ENCODE measurements at regions not wholly inside any gene's neighbourhood (a gene's known extent, or its start where the extent isn't known, plus 50 kb on each side); places are given as distances from the start of the nearest gene placed in this dataset.

- intact Hi-C loops (cut with micrococcal nuclease; ENCODE audit: unreplicated experiment) = no loop called here
Measured at GRCh38 chr2:181193550-181193949, 213.1 kb downstream of the UBE2E3 start.

DNA sequence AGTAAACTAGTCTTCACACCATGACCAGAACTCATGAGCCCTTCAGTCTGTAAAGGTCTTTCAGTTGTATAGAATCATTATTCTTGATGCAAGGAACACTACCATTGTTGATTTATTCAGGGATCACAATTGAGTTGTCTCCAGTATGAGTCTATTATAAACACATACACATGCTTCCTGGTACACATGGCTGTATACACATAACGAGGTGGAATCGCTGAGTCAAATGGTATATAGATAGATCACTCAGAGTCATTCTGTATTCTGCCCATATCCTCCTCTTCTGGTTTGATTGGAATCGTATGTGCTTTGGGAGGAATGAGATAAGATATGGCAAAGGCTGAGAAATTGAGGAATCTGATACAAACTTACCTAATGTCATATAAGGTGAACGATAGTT is 216.0 kb downstream of the UBE2E3 start:
- H4K20me1 ChIP-seq (ENCODE audit: insufficient read depth) = no peaks in the 10 kb centered on the region
- no TSS peak for BruUV-seq (replicated peaks)
- no peak overlapping the region for H3K4me2 ChIP-seq
- ChIA-PET POLR2A (ENCODE audit: unreplicated experiment) (no interaction called here), CTCF (no interaction called here)
- H3K36me3 ChIP-seq (ENCODE audit: low read depth) = no peaks in the 10 kb centered on the region
- H3F3A ChIP-seq (ENCODE audit: insufficient read depth, low read depth) = no peaks in the 10 kb centered on the region
- no peak for TF ChIP-seq EZH2 (IDR thresholded peaks at IDR 0.05; ENCODE audit: low read depth)
- TF ChIP-seq, protein P1, sequence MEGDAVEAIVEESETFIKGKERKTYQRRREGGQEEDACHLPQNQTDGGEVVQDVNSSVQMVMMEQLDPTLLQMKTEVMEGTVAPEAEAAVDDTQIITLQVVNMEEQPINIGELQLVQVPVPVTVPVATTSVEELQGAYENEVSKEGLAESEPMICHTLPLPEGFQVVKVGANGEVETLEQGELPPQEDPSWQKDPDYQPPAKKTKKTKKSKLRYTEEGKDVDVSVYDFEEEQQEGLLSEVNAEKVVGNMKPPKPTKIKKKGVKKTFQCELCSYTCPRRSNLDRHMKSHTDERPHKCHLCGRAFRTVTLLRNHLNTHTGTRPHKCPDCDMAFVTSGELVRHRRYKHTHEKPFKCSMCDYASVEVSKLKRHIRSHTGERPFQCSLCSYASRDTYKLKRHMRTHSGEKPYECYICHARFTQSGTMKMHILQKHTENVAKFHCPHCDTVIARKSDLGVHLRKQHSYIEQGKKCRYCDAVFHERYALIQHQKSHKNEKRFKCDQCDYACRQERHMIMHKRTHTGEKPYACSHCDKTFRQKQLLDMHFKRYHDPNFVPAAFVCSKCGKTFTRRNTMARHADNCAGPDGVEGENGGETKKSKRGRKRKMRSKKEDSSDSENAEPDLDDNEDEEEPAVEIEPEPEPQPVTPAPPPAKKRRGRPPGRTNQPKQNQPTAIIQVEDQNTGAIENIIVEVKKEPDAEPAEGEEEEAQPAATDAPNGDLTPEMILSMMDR (conservative IDR thresholded peaks at IDR 0.05) = no peak
- H3K4me1 ChIP-seq (replicated peaks; ENCODE audit: insufficient read depth) = peaks cover 10% of the 10 kb centered on the region
- no peaks in the 10 kb centered on the region for H3K79me2 ChIP-seq (ENCODE audit: low read depth)
- no peak overlapping the region for H3K27ac ChIP-seq
- no peaks in the 10 kb centered on the region; the same call in 1 of the 2 replicates for H3K9me2 ChIP-seq (ENCODE audit: insufficient read depth)
- no peak overlapping the region for H3K4me3 ChIP-seq
- intact Hi-C loops (cut with micrococcal nuclease; ENCODE audit: unreplicated experiment) = no loop called here
- no peak overlapping the region for H2AFZ ChIP-seq
- no peaks in the 10 kb centered on the region for H3K27me3 ChIP-seq (ENCODE audit: insufficient read depth, low read depth)
- H3K9me3 ChIP-seq (ENCODE audit: insufficient read depth, low read depth) = no peaks in the 10 kb centered on the region
- DNase-seq = no peak

More at GRCh38 chr2:181193550-181193949, 213.1 kb downstream of the UBE2E3 start:
- BruUV-seq (replicated peaks) = no TSS peak
- ChIA-PET CTCF (interaction anchor here (0.5 kb wide), 1 partner anchor 561 kb away, joined by 3 read pairs; no protein-coding TSS in a partner anchor), POLR2A (ENCODE audit: unreplicated experiment) (no interaction called here)
- Histone ChIP-seq H3K27ac (no peak overlapping the region), H3K4me1 (replicated peaks; ENCODE audit: insufficient read depth) (peaks cover 10% of the 10 kb centered on the region), H3K4me3 (no peak overlapping the region), H3F3A (ENCODE audit: insufficient read depth, low read depth) (no peaks in the 10 kb centered on the region), H3K79me2 (ENCODE audit: low read depth) (no peaks in the 10 kb centered on the region), H4K20me1 (ENCODE audit: insufficient read depth) (no peaks in the 10 kb centered on the region), H3K9me3 (ENCODE audit: insufficient read depth, low read depth) (no peaks in the 10 kb centered on the region), H3K27me3 (ENCODE audit: insufficient read depth, low read depth) (no peaks in the 10 kb centered on the region), H2AFZ (no peak overlapping the region), H3K36me3 (ENCODE audit: low read depth) (no peaks in the 10 kb centered on the region), H3K4me2 (no peak overlapping the region), H3K9me2 (ENCODE audit: insufficient read depth) (no peaks in the 10 kb centered on the region; the same call in 1 of the 2 replicates)
- TF ChIP-seq, protein P1 (conservative IDR thresholded peaks at IDR 0.05) = no peak
- TF ChIP-seq EZH2 (IDR thresholded peaks at IDR 0.05; ENCODE audit: low read depth) = no peak
- DNase-seq = no peak

DNA sequence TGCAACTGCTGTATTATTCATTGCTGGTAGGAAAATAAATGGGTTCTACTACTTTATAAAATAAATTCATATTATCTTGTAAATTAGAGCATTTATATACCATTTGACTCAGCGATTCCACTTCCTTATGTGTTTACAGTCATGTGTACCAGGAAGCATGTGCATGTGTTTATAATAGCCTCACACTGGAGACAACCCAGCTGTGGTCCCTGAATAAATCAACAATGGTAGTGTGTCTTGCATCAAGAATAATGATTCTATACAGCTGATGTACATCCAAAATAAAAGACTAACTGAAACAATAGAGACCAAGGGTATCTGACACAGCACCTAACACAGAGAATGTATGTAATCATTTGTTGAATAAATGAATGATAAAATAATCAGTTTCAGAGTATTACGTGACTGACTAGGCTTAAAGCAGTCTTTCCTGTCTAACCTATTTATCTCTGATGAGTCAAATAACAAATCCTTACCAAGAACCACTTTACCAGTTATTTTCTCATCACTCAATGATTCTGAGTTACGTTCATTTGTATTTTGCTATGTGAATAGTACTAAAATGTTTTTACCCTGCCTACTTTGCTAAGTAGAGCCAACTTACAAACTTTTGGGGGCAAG is 216.8 kb downstream of the UBE2E3 start:
- H3K27ac ChIP-seq = no peak overlapping the region
- peak in 1 of 2 experiments; percentile 53 for DNase-seq
- H4K20me1 ChIP-seq (ENCODE audit: insufficient read depth) = no peaks in the 10 kb centered on the region
- no peaks in the 10 kb centered on the region for H3K79me2 ChIP-seq (ENCODE audit: low read depth)
- H3K36me3 ChIP-seq (ENCODE audit: low read depth) = no peaks in the 10 kb centered on the region
- POLR2A ChIA-PET (ENCODE audit: unreplicated experiment) = no interaction called here
- H3F3A ChIP-seq (ENCODE audit: insufficient read depth, low read depth) = no peaks in the 10 kb centered on the region
- intact Hi-C loops (cut with micrococcal nuclease; ENCODE audit: unreplicated experiment) = no loop called here
- CTCF ChIA-PET = interaction anchor here (0.6 kb wide), 1 partner anchor 232 kb away, joined by 3 read pairs; no protein-coding TSS in a partner anchor
- peak overlapping the region; percentile 21 for H2AFZ ChIP-seq
- no peaks in the 10 kb centered on the region for H3K9me2 ChIP-seq (ENCODE audit: insufficient read depth)
- no peaks in the 10 kb centered on the region for H3K27me3 ChIP-seq (ENCODE audit: insufficient read depth, low read depth)
- no peak overlapping the region for H3K4me3 ChIP-seq
- H3K4me1 ChIP-seq (replicated peaks; ENCODE audit: insufficient read depth) = peaks cover 10% of the 10 kb centered on the region
- no peaks in the 10 kb centered on the region for H3K9me3 ChIP-seq (ENCODE audit: insufficient read depth, low read depth)
- H3K4me2 ChIP-seq = peak overlapping the region; percentile 18
- no TSS peak for BruUV-seq (replicated peaks)
- TF ChIP-seq EZH2 (IDR thresholded peaks at IDR 0.05; ENCODE audit: low read depth) = no peak
- TF ChIP-seq, protein P1 (conservative IDR thresholded peaks at IDR 0.05) = no peak
